GM10248 (cell line): ENCODE measurements at regions not wholly inside any gene's neighbourhood (a gene's known extent, or its start where the extent isn't known, plus 50 kb on each side); places are given as distances from the start of the nearest gene placed in this dataset.

Experiments
- CTCF ChIA-PET: fragments of 300-600 bp; sonication (Branson Sonifier 250); formaldehyde crosslinking; extraction: SDS; loops from one replicate; lab custom pipeline; 2021; ENCODE audit warnings: antibody characterized with exemption; lab: Yijun Ruan, JAX
- POLR2A ChIA-PET: fragments of 350-650 bp; sonication (Branson Sonifier 250); formaldehyde crosslinking; extraction: SDS; loops from one replicate; lab custom pipeline; 2020; ENCODE audit warnings: antibody characterized with exemption; lab: Yijun Ruan, JAX
- DNase-seq: peaks from one replicate; pipeline ENCODE4 v3.0.0; 2012; ENCODE audit errors: extremely low spot score
- TF ChIP-seq, protein P1 (sequence below): IDR thresholded peaks from 2 replicates; pipeline ENCODE4 v1.5.1; 2012; ENCODE audit warnings: mild to moderate bottlenecking, low read depth; ENCODE audit errors: extremely low read depth, missing control alignments, control extremely low read depth

DNA sequence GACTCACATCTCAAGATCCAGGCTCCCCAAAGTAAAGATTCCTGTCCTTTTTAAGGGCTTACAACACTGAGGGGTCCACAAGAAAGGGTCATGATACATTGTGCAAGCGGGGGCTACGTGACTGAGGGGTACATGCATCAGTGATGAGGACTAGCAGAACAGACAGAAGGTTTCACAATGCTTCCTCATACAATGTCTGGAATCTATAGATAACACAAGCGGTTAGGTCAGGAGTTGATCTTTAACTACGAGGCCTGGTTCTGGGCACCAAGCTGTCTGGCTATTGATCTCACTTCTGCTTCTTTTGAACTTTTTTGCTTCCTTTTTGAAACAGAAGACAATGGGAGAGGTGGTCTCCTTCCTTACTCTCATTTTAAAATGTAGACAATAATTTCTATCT lies 718.6 kb downstream of the AMY1C start:
- ChIA-PET CTCF (no interaction called here), POLR2A (no interaction called here)
- TF ChIP-seq, protein P1, sequence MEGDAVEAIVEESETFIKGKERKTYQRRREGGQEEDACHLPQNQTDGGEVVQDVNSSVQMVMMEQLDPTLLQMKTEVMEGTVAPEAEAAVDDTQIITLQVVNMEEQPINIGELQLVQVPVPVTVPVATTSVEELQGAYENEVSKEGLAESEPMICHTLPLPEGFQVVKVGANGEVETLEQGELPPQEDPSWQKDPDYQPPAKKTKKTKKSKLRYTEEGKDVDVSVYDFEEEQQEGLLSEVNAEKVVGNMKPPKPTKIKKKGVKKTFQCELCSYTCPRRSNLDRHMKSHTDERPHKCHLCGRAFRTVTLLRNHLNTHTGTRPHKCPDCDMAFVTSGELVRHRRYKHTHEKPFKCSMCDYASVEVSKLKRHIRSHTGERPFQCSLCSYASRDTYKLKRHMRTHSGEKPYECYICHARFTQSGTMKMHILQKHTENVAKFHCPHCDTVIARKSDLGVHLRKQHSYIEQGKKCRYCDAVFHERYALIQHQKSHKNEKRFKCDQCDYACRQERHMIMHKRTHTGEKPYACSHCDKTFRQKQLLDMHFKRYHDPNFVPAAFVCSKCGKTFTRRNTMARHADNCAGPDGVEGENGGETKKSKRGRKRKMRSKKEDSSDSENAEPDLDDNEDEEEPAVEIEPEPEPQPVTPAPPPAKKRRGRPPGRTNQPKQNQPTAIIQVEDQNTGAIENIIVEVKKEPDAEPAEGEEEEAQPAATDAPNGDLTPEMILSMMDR, result no peak
- no peak for DNase-seq

- POLR2A ChIA-PET, result no interaction called here
- no peak for DNase-seq
- TF ChIP-seq, protein P1, result no peak
- CTCF ChIA-PET, result interaction anchor here (0.7 to 1.3 kb wide), 2 partner anchors 8 to 17 kb away, joined by 3 read pairs; no protein-coding TSS in a partner anchor
Measured at GRCh38 chr1:104476126-104476525, 726.4 kb downstream of the AMY1C start.

DNA sequence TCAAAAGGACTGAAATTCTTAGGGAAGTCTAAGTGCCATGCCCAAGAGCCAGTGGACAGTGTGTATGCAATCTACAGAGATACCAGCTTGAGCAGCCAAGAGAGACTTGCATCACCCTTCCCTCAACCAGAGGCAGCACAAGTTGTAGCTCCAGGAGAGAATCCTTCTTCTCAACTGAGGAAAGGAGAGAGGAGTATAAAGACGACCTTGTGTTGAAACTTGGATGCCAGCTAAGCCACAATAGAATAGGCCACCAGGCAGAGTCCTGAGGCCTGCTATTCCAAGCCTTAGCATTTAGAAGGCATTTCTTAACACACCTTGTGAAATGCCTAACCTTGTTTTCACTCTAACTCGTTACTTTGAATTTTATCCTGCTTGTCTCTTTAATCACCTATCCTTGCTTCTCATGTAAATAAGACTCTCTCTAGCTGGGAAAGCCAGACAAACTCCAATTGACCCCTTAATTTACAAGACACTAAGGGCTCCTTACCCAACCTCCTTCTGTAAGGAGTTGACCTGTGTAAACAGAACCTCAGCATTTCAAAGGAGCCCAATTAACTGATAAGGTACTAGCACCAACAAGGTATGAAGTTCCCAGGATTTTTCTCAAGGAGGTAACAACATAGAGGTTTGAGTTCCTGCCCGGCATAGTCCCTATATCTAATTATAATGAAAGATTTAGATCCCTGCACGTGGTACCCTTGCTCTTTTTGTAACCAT lies 738.8 kb downstream of the AMY1C start:
- ChIA-PET POLR2A (no interaction called here), CTCF (no interaction called here)
- no peak for DNase-seq
- TF ChIP-seq, protein P1, result no peak

DNA sequence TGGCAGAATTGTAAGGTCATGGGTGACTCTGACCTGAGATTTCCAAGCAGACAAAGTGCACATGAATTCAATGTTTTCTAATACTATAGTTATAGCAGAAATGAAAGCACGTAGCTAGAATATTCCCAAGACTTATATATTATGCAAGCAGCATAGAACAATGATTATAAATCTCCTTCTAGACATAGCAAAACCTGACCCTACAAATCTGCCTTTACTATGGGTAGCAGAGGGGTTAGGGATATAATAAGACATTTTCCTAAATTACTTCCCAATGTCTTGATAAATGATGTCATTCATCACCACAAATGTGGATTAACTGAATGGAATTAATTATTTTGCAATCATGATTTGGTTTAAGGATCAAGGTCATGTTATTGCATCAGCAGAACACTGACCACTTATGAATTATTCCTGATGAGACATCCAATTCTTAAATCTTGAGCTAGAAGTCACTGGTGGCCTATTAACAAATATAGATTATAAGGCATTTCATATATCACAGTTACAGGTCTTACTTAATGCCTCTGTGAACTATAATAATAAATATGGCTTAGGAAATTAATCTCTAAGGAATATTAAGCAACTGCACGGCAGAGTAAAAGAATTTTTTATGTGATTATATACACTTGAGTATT lies 776.6 kb downstream of the AMY1C start:
- ChIA-PET POLR2A (no interaction called here), CTCF (no interaction called here)
- TF ChIP-seq, protein P1, result no peak
- no peak for DNase-seq

- POLR2A ChIA-PET, result no interaction called here
Measured at GRCh38 chr1:104531990-104532389, 782.3 kb downstream of the AMY1C start.

GRCh38 chr1:104574620-104575019 lies 824.9 kb downstream of the AMY1C start:
- ChIA-PET CTCF (no interaction called here), POLR2A (no interaction called here)
- TF ChIP-seq, protein P1, result no peak
- no peak for DNase-seq

More at GRCh38 chr1:104531990-104532389, 782.3 kb downstream of the AMY1C start:
- DNase-seq, result no peak
- TF ChIP-seq, protein P1, result no peak
- CTCF ChIA-PET, result no interaction called here
